ENCODE measurements at regions not wholly inside any gene's neighbourhood (a gene's known extent, or its start where the extent isn't known, plus 50 kb on each side); places are given as distances from the start of the nearest gene placed in this dataset.

- DNase-seq (ENCODE audit: low spot score) (no peak), ATAC-seq (ENCODE audit: insufficient number of reproducible peaks, low FRiP score, low read depth) (no peak)
- peaks cover 0 to 21% of the 10 kb centered on the region in 2 donors for H3K4me1 ChIP-seq (ENCODE audit: control insufficient read depth in 1 of 2, low read depth in 2 of 2)
- no peaks in the 10 kb centered on the region for H3K36me3 ChIP-seq
- no peaks in the 10 kb centered on the region for H3K9me3 ChIP-seq
- no peak overlapping the region for H3K27ac ChIP-seq
- no peaks in the 10 kb centered on the region for H3K27me3 ChIP-seq (replicated peaks; ENCODE audit: insufficient read depth)
- TF ChIP-seq CTCF (IDR thresholded peaks at IDR 0.05) = no peak
- no peak overlapping the region for H3K4me3 ChIP-seq
Observed at GRCh38 chr13:74027161-74027779, 106.9 kb downstream of the KLF12 start.

GRCh38 chr13:74026753-74027152, 107.5 kb downstream of the KLF12 start:
- no peak for ATAC-seq (ENCODE audit: insufficient number of reproducible peaks, low FRiP score, low read depth)
- peaks cover 0 to 15% of the 10 kb centered on the region in 2 donors for H3K4me1 ChIP-seq (ENCODE audit: control insufficient read depth in 1 of 2, low read depth in 2 of 2)
- no peak for TF ChIP-seq CTCF (IDR thresholded peaks at IDR 0.05)
- no peaks in the 10 kb centered on the region for H3K27me3 ChIP-seq (replicated peaks; ENCODE audit: insufficient read depth)
- no peak for DNase-seq (ENCODE audit: low spot score)
- no peak overlapping the region for H3K27ac ChIP-seq
- no peaks in the 10 kb centered on the region for H3K36me3 ChIP-seq
- no peaks in the 10 kb centered on the region for H3K9me3 ChIP-seq
- H3K4me3 ChIP-seq = no peak overlapping the region

GRCh38 chr13:74025369-74025768, 108.8 kb downstream of the KLF12 start:
- no peaks in the 10 kb centered on the region for H3K36me3 ChIP-seq
- no peaks in the 10 kb centered on the region for H3K27me3 ChIP-seq (replicated peaks; ENCODE audit: insufficient read depth)
- no peak overlapping the region for H3K4me3 ChIP-seq
- H3K27ac ChIP-seq = no peak overlapping the region
- ATAC-seq (ENCODE audit: insufficient number of reproducible peaks, low FRiP score, low read depth) = no peak
- no peak for DNase-seq (ENCODE audit: low spot score)
- TF ChIP-seq CTCF (IDR thresholded peaks at IDR 0.05) = no peak
- H3K4me1 ChIP-seq (ENCODE audit: control insufficient read depth in 1 of 2, low read depth in 2 of 2) = peaks cover 0 to 13% of the 10 kb centered on the region in 2 donors
- no peaks in the 10 kb centered on the region for H3K9me3 ChIP-seq

GRCh38 chr13:74024856-74025255, 109.3 kb downstream of the KLF12 start:
- Histone ChIP-seq H3K36me3 (no peaks in the 10 kb centered on the region), H3K4me1 (ENCODE audit: control insufficient read depth in 1 of 2, low read depth in 2 of 2) (peaks cover 0 to 10% of the 10 kb centered on the region in 2 donors), H3K27ac (no peak overlapping the region), H3K4me3 (no peak overlapping the region), H3K9me3 (no peaks in the 10 kb centered on the region), H3K27me3 (replicated peaks; ENCODE audit: insufficient read depth) (no peaks in the 10 kb centered on the region)
- TF ChIP-seq CTCF (IDR thresholded peaks at IDR 0.05) = no peak
- no peak for DNase-seq (ENCODE audit: low spot score)
- no peak for ATAC-seq (ENCODE audit: insufficient number of reproducible peaks, low FRiP score, low read depth)

- no peak for TF ChIP-seq CTCF (IDR thresholded peaks at IDR 0.05)
- no peak overlapping the region for H3K27ac ChIP-seq
- H3K4me1 ChIP-seq (ENCODE audit: control insufficient read depth in 1 of 2, low read depth in 2 of 2) = peaks cover 0 to 5% of the 10 kb centered on the region in 2 donors
- H3K36me3 ChIP-seq = no peaks in the 10 kb centered on the region
- ATAC-seq (ENCODE audit: insufficient number of reproducible peaks, low FRiP score, low read depth) = no peak
- H3K9me3 ChIP-seq = no peaks in the 10 kb centered on the region
- H3K27me3 ChIP-seq (replicated peaks; ENCODE audit: insufficient read depth) = no peaks in the 10 kb centered on the region
- DNase-seq (ENCODE audit: low spot score) = no peak
- H3K4me3 ChIP-seq = no peak overlapping the region
Observed at GRCh38 chr13:74024314-74024713, 109.9 kb downstream of the KLF12 start.
